ENCODE measurements at regions not wholly inside any gene's neighbourhood (a gene's known extent, or its start where the extent isn't known, plus 50 kb on each side); places are given as distances from the start of the nearest gene placed in this dataset.

GRCh38 chr17:71325117-71325516 is 795.7 kb upstream of the SOX9 start:
- CTCF ChIA-PET, result no interaction called here
- BruUV-seq (replicated peaks), result no TSS peak
- intact Hi-C loops (cut with micrococcal nuclease; ENCODE audit: unreplicated experiment) (no loop called here), in situ Hi-C loops (cut with HindIII; ENCODE audit: low pct_unique_long_range_greater_than_20kb, low sequenced_read_pairs) (no loop called here)
- Histone ChIP-seq H3K4me1 (ENCODE audit: control insufficient read depth, insufficient read depth, low read length) (no peaks in the 10 kb centered on the region), H3K27ac (ENCODE audit: low read length) (no peak overlapping the region), H3K4me3 (ENCODE audit: low read depth in 2 of 2, low read length in 2 of 2) (no peak overlapping the region), H3K9me3 (ENCODE audit: control insufficient read depth, insufficient read depth, low read depth, low read length) (no peaks in the 10 kb centered on the region), H3K36me3 (ENCODE audit: control insufficient read depth, insufficient read depth, low read length) (no peaks in the 10 kb centered on the region), H3K27me3 (ENCODE audit: control insufficient read depth, insufficient read depth, low read length) (no peaks in the 10 kb centered on the region)
- DNase-seq (ENCODE audit: low read depth, low spot score) (no peak), ATAC-seq (no peak)
- POLR2A ChIA-PET, result no interaction called here
- no peak for TF ChIP-seq TCF7L2 (IDR thresholded peaks at IDR 0.05; ENCODE audit: low read depth, low read length)

GRCh38 chr17:71325886-71326285 is 794.9 kb upstream of the SOX9 start:
- no TSS peak for BruUV-seq (replicated peaks)
- POLR2A ChIA-PET, result no interaction called here
- no peaks in the 10 kb centered on the region for H3K36me3 ChIP-seq (ENCODE audit: control insufficient read depth, insufficient read depth, low read length)
- DNase-seq (ENCODE audit: low read depth, low spot score) (no peak), ATAC-seq (no peak)
- H3K4me1 ChIP-seq (ENCODE audit: control insufficient read depth, insufficient read depth, low read length), result no peaks in the 10 kb centered on the region
- H3K9me3 ChIP-seq (ENCODE audit: control insufficient read depth, insufficient read depth, low read depth, low read length), result no peaks in the 10 kb centered on the region
- H3K4me3 ChIP-seq (ENCODE audit: low read depth in 2 of 2, low read length in 2 of 2), result no peak overlapping the region
- no peak overlapping the region for H3K27ac ChIP-seq (ENCODE audit: low read length)
- CTCF ChIA-PET, result no interaction called here
- in situ Hi-C loops (cut with HindIII; ENCODE audit: low pct_unique_long_range_greater_than_20kb, low sequenced_read_pairs) (no loop called here), intact Hi-C loops (cut with micrococcal nuclease; ENCODE audit: unreplicated experiment) (no loop called here)
- no peak for TF ChIP-seq TCF7L2 (IDR thresholded peaks at IDR 0.05; ENCODE audit: low read depth, low read length)
- no peak for TF ChIP-seq CTCF (IDR thresholded peaks at IDR 0.05)
- TF ChIP-seq SIN3A (IDR thresholded peaks at IDR 0.05; ENCODE audit: borderline replicate concordance, insufficient read depth, low read depth, low read length), result no peak
- no peak for TF ChIP-seq REST (IDR thresholded peaks at IDR 0.05; ENCODE audit: insufficient read depth in 1 of 2, low read depth in 2 of 2, low read length in 1 of 2)
- no peak for TF ChIP-seq POLR2AphosphoS5 (IDR thresholded peaks at IDR 0.05; ENCODE audit: low read depth, low read length)
- H3K27me3 ChIP-seq (ENCODE audit: control insufficient read depth, insufficient read depth, low read length), result no peaks in the 10 kb centered on the region

- Histone ChIP-seq H3K4me1 (ENCODE audit: control insufficient read depth, insufficient read depth, low read length) (no peaks in the 10 kb centered on the region), H3K27me3 (ENCODE audit: control insufficient read depth, insufficient read depth, low read length) (no peaks in the 10 kb centered on the region), H3K4me3 (ENCODE audit: low read depth in 2 of 2, low read length in 2 of 2) (no peak overlapping the region), H3K9me3 (ENCODE audit: control insufficient read depth, insufficient read depth, low read depth, low read length) (no peaks in the 10 kb centered on the region), H3K36me3 (ENCODE audit: control insufficient read depth, insufficient read depth, low read length) (no peaks in the 10 kb centered on the region), H3K27ac (ENCODE audit: low read length) (no peak overlapping the region)
- intact Hi-C loops (cut with micrococcal nuclease; ENCODE audit: unreplicated experiment), result no loop called here
- ATAC-seq (no peak), DNase-seq (ENCODE audit: low read depth, low spot score) (no peak)
- POLR2A ChIA-PET, result no interaction called here
- TF ChIP-seq SIN3A (IDR thresholded peaks at IDR 0.05; ENCODE audit: borderline replicate concordance, insufficient read depth, low read depth, low read length) (no peak), POLR2AphosphoS5 (IDR thresholded peaks at IDR 0.05; ENCODE audit: low read depth, low read length) (no peak), CTCF (IDR thresholded peaks at IDR 0.05) (no peak), TCF7L2 (IDR thresholded peaks at IDR 0.05; ENCODE audit: low read depth, low read length) (no peak), REST (IDR thresholded peaks at IDR 0.05; ENCODE audit: insufficient read depth in 1 of 2, low read depth in 2 of 2, low read length in 1 of 2) (no peak)
- CTCF ChIA-PET, result no interaction called here
- BruUV-seq (replicated peaks), result no TSS peak
- in situ Hi-C loops (cut with HindIII; ENCODE audit: low pct_unique_long_range_greater_than_20kb, low sequenced_read_pairs), result no loop called here
Observed at GRCh38 chr17:71327376-71328059, 793.3 kb upstream of the SOX9 start.

Data from Panc1 (cell line).